Lung (tissue), 11 donors: ENCODE measurements at regions not wholly inside any gene's neighbourhood (a gene's known extent, or its start where the extent isn't known, plus 50 kb on each side); places are given as distances from the start of the nearest gene placed in this dataset.

Experiments
- ATAC-seq: fragments of 200-7000 bp; cut with Tn5 transposase; one replicate; pipeline ENCODE4 v1.9.1; 2020; ENCODE audit warnings: moderate number of reproducible peaks; ENCODE audit not compliant: insufficient read depth, low FRiP score
- DNase-seq, 3 donors: peaks; one replicate each; pipeline ENCODE4 v3.0.0-alpha.2; 2013 to 2017
- H3K27ac ChIP-seq, 2 donors: one replicate each; pipeline ENCODE4 v1.5.1; 2013; ENCODE audit warnings: mild to moderate bottlenecking in 2 of 2, moderate library complexity in 2 of 2, control low read depth in 1 of 2, inconsistent platforms in 1 of 2, low read depth in 1 of 2, low read length in 1 of 2
- H3K27me3 ChIP-seq, 3 donors: one replicate each; pipeline ENCODE4 v1.5.1; 2013; ENCODE audit warnings: low read length in 2 of 3; ENCODE audit not compliant: control insufficient read depth in 3 of 3, insufficient read depth in 3 of 3
- H3K36me3 ChIP-seq, 4 donors: one replicate each; pipeline ENCODE4 v1.5.1; 2013; ENCODE audit warnings: low read length in 4 of 4, mild to moderate bottlenecking in 1 of 4, moderate library complexity in 1 of 4; ENCODE audit not compliant: control insufficient read depth in 4 of 4, insufficient read depth in 4 of 4
- H3K4me1 ChIP-seq, 5 donors: one replicate each; pipeline ENCODE4 v1.5.1; 2013; ENCODE audit warnings: low read length in 5 of 5, mild to moderate bottlenecking in 2 of 5, moderate library complexity in 1 of 5; ENCODE audit not compliant: control insufficient read depth in 5 of 5, insufficient read depth in 5 of 5
- H3K4me3 ChIP-seq: one replicate; pipeline ENCODE4 v1.5.1; 2013; ENCODE audit warnings: mild to moderate bottlenecking, control low read depth, moderate library complexity
- H3K9ac ChIP-seq, 2 donors: one replicate each; pipeline ENCODE4 v1.5.1; 2013; ENCODE audit warnings: low read length in 2 of 2, control low read depth in 1 of 2; ENCODE audit not compliant: insufficient read depth in 1 of 2
- H3K9me3 ChIP-seq, 4 donors: one replicate each; pipeline ENCODE4 v1.5.1; 2013; ENCODE audit warnings: low read length in 3 of 4, mild to moderate bottlenecking in 1 of 4, moderate library complexity in 1 of 4; ENCODE audit not compliant: control insufficient read depth in 4 of 4, insufficient read depth in 3 of 4
- CTCF ChIP-seq: IDR thresholded peaks from 2 replicates; pipeline ENCODE4 v1.5.1; 2012; ENCODE audit warnings: mild to moderate bottlenecking; ENCODE audit errors: control extremely low read depth, extremely low read depth
- WGBS, 2 donors: extraction: QIAGEN DNeasy Blood & Tissue Kit; methylation state at CpG; one replicate each; pipeline ENCODE4 v1.1.7; 2013; 5-methylcytosine and 5-hydroxymethylcytosine counted together
- donor health status: control.
- donor health status: control.
- donor health status: Bipolar disorder and iron deficiency.
- donor health status: healthy.
- donor health status: DM: yes; HTN: yes; CAD: no.

- DNase-seq (no peak), ATAC-seq (no peak)
- Histone ChIP-seq H3K27ac (no peak overlapping the region), H3K36me3 (no peaks in the 10 kb centered on the region), H3K4me3 (no peak overlapping the region), H3K9ac (no peak overlapping the region), H3K9me3 (peaks cover 0 to 3% (median 1%) of the 10 kb centered on the region in 4 donors), H3K4me1 (no peaks in the 10 kb centered on the region), H3K27me3 (no peaks in the 10 kb centered on the region)
- TF ChIP-seq CTCF = no peak
- WGBS, 2 donors = 74 to 81% methylated on average over 1 of the region's 1 CpG
These were observed 897.5 kb downstream of the PCDH7 start for GRCh38 chr4:31617667-31618066.

- H3K4me1 ChIP-seq = no peaks in the 10 kb centered on the region
- no peak for TF ChIP-seq CTCF
- no peak overlapping the region for H3K27ac ChIP-seq
- no peak for ATAC-seq
- no peaks in the 10 kb centered on the region for H3K27me3 ChIP-seq
- no peaks in the 10 kb centered on the region for H3K36me3 ChIP-seq
- H3K9me3 ChIP-seq = no peaks in the 10 kb centered on the region
- no peak overlapping the region for H3K9ac ChIP-seq
- H3K4me3 ChIP-seq = no peak overlapping the region
- 80 to 82% methylated on average over 2 of the region's 2 CpGs for whole genome bisulfite sequencing, 2 donors
- DNase-seq = no peak
These were observed 900.3 kb downstream of the PCDH7 start for GRCh38 chr4:31620476-31620875.

- no peak for TF ChIP-seq CTCF
- Histone ChIP-seq H3K4me1 (no peaks in the 10 kb centered on the region), H3K27me3 (no peaks in the 10 kb centered on the region), H3K9ac (no peak overlapping the region), H3K4me3 (no peak overlapping the region), H3K9me3 (no peaks in the 10 kb centered on the region), H3K27ac (no peak overlapping the region), H3K36me3 (no peaks in the 10 kb centered on the region)
- WGBS, 2 donors = 85 to 95% methylated on average over 4 of the region's 4 CpGs
- DNase-seq (peak in 1 of 3 donors; percentile 11), ATAC-seq (no peak)
These were observed 925.1 kb downstream of the PCDH7 start for GRCh38 chr4:31645236-31645635.

DNA sequence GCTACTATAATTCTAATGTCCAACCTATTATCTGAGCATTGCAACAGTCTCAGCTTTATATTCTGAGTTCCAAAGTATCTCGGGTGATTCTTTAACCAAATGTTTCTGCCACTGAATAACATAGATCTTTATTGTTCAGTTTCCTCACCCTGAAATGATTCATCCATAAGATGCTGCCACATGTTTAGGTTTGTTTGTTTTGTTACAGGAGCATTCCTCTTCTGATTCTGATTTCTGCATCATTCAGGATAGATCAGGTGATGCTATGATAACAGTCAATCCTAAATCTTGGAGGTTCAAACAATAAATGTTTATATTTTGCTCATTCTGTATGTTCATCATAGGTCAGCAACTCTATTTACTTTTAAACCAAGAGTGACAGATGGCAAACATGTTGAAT lies 927.6 kb downstream of the PCDH7 start:
- Histone ChIP-seq H3K4me3 (no peak overlapping the region), H3K9me3 (no peaks in the 10 kb centered on the region), H3K9ac (no peak overlapping the region), H3K4me1 (no peaks in the 10 kb centered on the region), H3K36me3 (no peaks in the 10 kb centered on the region), H3K27me3 (no peaks in the 10 kb centered on the region), H3K27ac (no peak overlapping the region)
- TF ChIP-seq CTCF = no peak
- peak in 1 of 3 donors; percentile 9 for DNase-seq
- no peak for ATAC-seq
- 84 to 89% methylated on average over 1 of the region's 1 CpG for WGBS, 2 donors
